ENCODE measurements at regions not wholly inside any gene's neighbourhood (a gene's known extent, or its start where the extent isn't known, plus 50 kb on each side); places are given as distances from the start of the nearest gene placed in this dataset.
"Not testable (repeated sequence)": the region's sequence is repeated elsewhere in the genome, so short reads cannot be mapped to it uniquely, and the experiment has no call there.

DNA sequence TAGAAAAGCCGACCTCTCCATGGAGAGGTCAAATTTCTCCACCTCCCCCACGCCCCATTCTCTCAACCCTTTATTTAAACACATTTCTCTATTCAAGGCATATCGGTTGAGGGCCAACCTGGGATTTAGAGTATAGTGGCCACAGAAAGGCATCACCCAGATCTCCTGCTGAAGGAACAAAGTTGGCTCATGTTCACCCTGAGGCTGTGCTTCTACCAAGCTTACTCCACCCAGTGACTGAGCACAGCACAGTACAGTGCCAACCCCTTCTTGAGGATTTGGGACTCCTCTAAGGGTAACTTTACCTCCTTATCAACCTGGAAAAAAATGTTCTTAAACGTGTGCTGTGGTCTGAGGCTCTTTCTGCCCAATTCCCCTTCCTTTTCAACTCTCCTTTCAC is 94.0 kb downstream of the CMC2 start:
- FAIRE-seq: no peak
- Histone ChIP-seq H3K9me3 (ENCODE audit: insufficient read depth, low read depth, low read length) (peaks cover 5% of the 10 kb centered on the region), H3K36me3 (ENCODE audit: insufficient read depth, low read length) (no peaks in the 10 kb centered on the region), H3K4me3 (ENCODE audit: insufficient read depth, low read depth, low read length) (no peak overlapping the region), H3K27me3 (ENCODE audit: insufficient read depth, low read length) (no peaks in the 10 kb centered on the region), H3K9ac (ENCODE audit: low read length) (no peak overlapping the region), H3K27ac (ENCODE audit: low read depth, low read length) (no peak overlapping the region), H2AFZ (ENCODE audit: low read depth, low read length) (no peak overlapping the region), H4K20me1 (ENCODE audit: insufficient read depth, low read length) (no peaks in the 10 kb centered on the region), H3K4me2 (ENCODE audit: low read length) (no peak overlapping the region), H3K79me2 (ENCODE audit: insufficient read depth, low read length) (no peaks in the 10 kb centered on the region), H3K4me1 (ENCODE audit: insufficient read depth, low read length) (no peaks in the 10 kb centered on the region)
- Mint-ChIP-seq H3K27ac (ENCODE audit: unreplicated experiment) (no peak overlapping the region), H3K4me1 (ENCODE audit: low read depth, unreplicated experiment) (no peaks in the 10 kb centered on the region), H3K9me3 (ENCODE audit: unreplicated experiment) (peaks cover 14% of the 10 kb centered on the region), H3K4me3 (ENCODE audit: unreplicated experiment) (no peak overlapping the region), H3K27me3 (ENCODE audit: low read depth, unreplicated experiment) (peaks cover 17% of the 10 kb centered on the region), H3K36me3 (ENCODE audit: low read depth, unreplicated experiment) (no peaks in the 10 kb centered on the region)
- DNase-seq (ENCODE audit: low read depth): no peak
- TF ChIP-seq, protein P1, sequence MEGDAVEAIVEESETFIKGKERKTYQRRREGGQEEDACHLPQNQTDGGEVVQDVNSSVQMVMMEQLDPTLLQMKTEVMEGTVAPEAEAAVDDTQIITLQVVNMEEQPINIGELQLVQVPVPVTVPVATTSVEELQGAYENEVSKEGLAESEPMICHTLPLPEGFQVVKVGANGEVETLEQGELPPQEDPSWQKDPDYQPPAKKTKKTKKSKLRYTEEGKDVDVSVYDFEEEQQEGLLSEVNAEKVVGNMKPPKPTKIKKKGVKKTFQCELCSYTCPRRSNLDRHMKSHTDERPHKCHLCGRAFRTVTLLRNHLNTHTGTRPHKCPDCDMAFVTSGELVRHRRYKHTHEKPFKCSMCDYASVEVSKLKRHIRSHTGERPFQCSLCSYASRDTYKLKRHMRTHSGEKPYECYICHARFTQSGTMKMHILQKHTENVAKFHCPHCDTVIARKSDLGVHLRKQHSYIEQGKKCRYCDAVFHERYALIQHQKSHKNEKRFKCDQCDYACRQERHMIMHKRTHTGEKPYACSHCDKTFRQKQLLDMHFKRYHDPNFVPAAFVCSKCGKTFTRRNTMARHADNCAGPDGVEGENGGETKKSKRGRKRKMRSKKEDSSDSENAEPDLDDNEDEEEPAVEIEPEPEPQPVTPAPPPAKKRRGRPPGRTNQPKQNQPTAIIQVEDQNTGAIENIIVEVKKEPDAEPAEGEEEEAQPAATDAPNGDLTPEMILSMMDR (IDR thresholded peaks at IDR 0.05; ENCODE audit: insufficient read depth, low read depth, low read length): no peak
- no peak for TF ChIP-seq EZH2 (IDR thresholded peaks at IDR 0.05; ENCODE audit: insufficient read depth, low read length)

DNA sequence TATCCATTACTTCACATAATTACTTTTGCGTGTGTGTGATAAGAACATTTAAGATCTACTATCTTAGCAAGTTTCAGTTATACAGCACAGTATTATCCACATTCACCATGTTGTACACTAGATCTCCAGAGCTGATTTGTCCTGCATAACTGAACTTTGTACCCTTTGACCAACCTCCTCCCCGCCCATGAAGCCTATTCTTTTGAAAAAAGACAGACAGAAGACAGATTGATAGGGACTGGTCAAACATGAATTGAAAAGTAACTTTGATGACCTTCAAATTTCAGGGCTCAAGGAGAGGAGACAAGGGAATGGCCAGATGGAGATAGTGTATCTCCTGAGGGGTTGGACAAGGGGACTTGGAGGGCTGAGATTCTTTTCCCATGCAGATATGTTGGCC is 96.3 kb downstream of the CMC2 start:
- Mint-ChIP-seq H3K9me3 (ENCODE audit: unreplicated experiment) (peaks cover 14% of the 10 kb centered on the region), H3K4me1 (ENCODE audit: low read depth, unreplicated experiment) (no peaks in the 10 kb centered on the region)

DNA sequence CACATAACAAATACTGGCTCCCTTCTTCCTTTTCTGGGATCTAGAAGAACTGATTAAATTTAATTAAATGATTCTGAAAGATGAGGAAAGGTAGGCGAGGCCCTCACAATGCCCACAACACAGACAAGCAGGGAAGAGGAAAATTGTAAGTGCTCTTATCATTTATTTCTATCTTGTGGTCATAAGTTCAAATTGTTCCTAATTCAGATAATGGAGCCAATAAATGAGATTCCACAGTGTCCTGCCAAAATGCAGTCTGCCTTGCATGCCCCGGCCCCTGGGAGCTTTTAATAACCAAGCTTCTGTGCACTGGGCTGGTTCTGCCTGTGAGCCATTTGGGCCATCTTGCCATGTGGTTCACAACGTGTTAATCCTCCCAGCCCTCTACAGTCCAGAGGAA is 97.0 kb downstream of the CMC2 start:
- H3K4me3 Mint-ChIP-seq (ENCODE audit: unreplicated experiment): no peak overlapping the region
- FAIRE-seq: no peak
- no peaks in the 10 kb centered on the region for H4K20me1 ChIP-seq (ENCODE audit: insufficient read depth, low read length)
- no peak overlapping the region for H3K27ac Mint-ChIP-seq (ENCODE audit: unreplicated experiment)
- no peak for TF ChIP-seq EZH2 (IDR thresholded peaks at IDR 0.05; ENCODE audit: insufficient read depth, low read length)
- TF ChIP-seq, protein P1 (IDR thresholded peaks at IDR 0.05; ENCODE audit: insufficient read depth, low read depth, low read length): no peak
- no peak overlapping the region for H2AFZ ChIP-seq (ENCODE audit: low read depth, low read length)
- H3K27me3 Mint-ChIP-seq (ENCODE audit: low read depth, unreplicated experiment): peaks cover 16% of the 10 kb centered on the region
- no peaks in the 10 kb centered on the region for H3K79me2 ChIP-seq (ENCODE audit: insufficient read depth, low read length)
- H3K36me3 Mint-ChIP-seq (ENCODE audit: low read depth, unreplicated experiment): no peaks in the 10 kb centered on the region
- H3K4me1 Mint-ChIP-seq (ENCODE audit: low read depth, unreplicated experiment): no peaks in the 10 kb centered on the region
- H3K4me3 ChIP-seq (ENCODE audit: insufficient read depth, low read depth, low read length): no peak overlapping the region
- H3K27me3 ChIP-seq (ENCODE audit: insufficient read depth, low read length): no peaks in the 10 kb centered on the region
- H3K9ac ChIP-seq (ENCODE audit: low read length): no peak overlapping the region
- no peak overlapping the region for H3K27ac ChIP-seq (ENCODE audit: low read depth, low read length)
- peaks cover 5% of the 10 kb centered on the region for H3K9me3 ChIP-seq (ENCODE audit: insufficient read depth, low read depth, low read length)
- peaks cover 14% of the 10 kb centered on the region for H3K9me3 Mint-ChIP-seq (ENCODE audit: unreplicated experiment)
- H3K4me1 ChIP-seq (ENCODE audit: insufficient read depth, low read length): no peaks in the 10 kb centered on the region
- no peak for DNase-seq (ENCODE audit: low read depth)
- no peaks in the 10 kb centered on the region for H3K36me3 ChIP-seq (ENCODE audit: insufficient read depth, low read length)
- no peak overlapping the region for H3K4me2 ChIP-seq (ENCODE audit: low read length)

More for the DNA sequence above, 96.3 kb downstream of the CMC2 start:
- Histone ChIP-seq H3K79me2 (ENCODE audit: insufficient read depth, low read length) (no peaks in the 10 kb centered on the region), H3K27ac (ENCODE audit: low read depth, low read length) (no peak overlapping the region), H3K4me2 (ENCODE audit: low read length) (no peak overlapping the region), H4K20me1 (ENCODE audit: insufficient read depth, low read length) (no peaks in the 10 kb centered on the region), H3K9ac (ENCODE audit: low read length) (no peak overlapping the region), H2AFZ (ENCODE audit: low read depth, low read length) (no peak overlapping the region), H3K4me3 (ENCODE audit: insufficient read depth, low read depth, low read length) (no peak overlapping the region), H3K36me3 (ENCODE audit: insufficient read depth, low read length) (no peaks in the 10 kb centered on the region), H3K27me3 (ENCODE audit: insufficient read depth, low read length) (no peaks in the 10 kb centered on the region), H3K4me1 (ENCODE audit: insufficient read depth, low read length) (no peaks in the 10 kb centered on the region), H3K9me3 (ENCODE audit: insufficient read depth, low read depth, low read length) (peaks cover 5% of the 10 kb centered on the region)
- TF ChIP-seq, protein P1 (IDR thresholded peaks at IDR 0.05; ENCODE audit: insufficient read depth, low read depth, low read length): no peak
- no peak for TF ChIP-seq EZH2 (IDR thresholded peaks at IDR 0.05; ENCODE audit: insufficient read depth, low read length)
- H3K27me3 Mint-ChIP-seq (ENCODE audit: low read depth, unreplicated experiment): peaks cover 14% of the 10 kb centered on the region
- no peak for FAIRE-seq
- H3K36me3 Mint-ChIP-seq (ENCODE audit: low read depth, unreplicated experiment): no peaks in the 10 kb centered on the region
- no peak overlapping the region for H3K4me3 Mint-ChIP-seq (ENCODE audit: unreplicated experiment)
- DNase-seq (ENCODE audit: low read depth): no peak
- H3K27ac Mint-ChIP-seq (ENCODE audit: unreplicated experiment): no peak overlapping the region

DNA sequence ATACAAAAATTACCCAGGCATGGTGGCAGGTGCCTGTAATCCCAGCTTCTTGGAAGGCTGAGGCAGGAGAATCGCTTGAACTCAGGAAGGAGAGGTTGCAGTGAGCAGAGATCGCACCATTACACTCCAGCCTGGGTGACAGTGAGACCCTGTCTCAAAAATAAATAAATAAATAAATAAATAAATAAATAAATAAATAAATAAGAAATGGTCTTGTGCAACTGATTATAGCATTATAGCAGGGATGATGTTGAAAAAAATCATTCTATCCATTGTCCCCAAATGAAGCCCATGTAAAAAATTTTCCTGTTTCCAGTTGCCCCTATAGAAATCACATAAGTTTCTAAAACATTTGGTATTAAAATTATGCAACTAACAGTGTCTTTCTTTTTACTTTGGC is 100.5 kb downstream of the CMC2 start:
- not testable (repeated sequence) for H3K36me3 ChIP-seq (ENCODE audit: insufficient read depth, low read length); H3K27ac ChIP-seq (ENCODE audit: low read depth, low read length); H3K4me3 ChIP-seq (ENCODE audit: insufficient read depth, low read depth, low read length); H3K4me2 ChIP-seq (ENCODE audit: low read length); H3K4me3 Mint-ChIP-seq (ENCODE audit: unreplicated experiment); H2AFZ ChIP-seq (ENCODE audit: low read depth, low read length); H3K4me1 Mint-ChIP-seq (ENCODE audit: low read depth, unreplicated experiment); H3K36me3 Mint-ChIP-seq (ENCODE audit: low read depth, unreplicated experiment); H3K79me2 ChIP-seq (ENCODE audit: insufficient read depth, low read length); DNase-seq (ENCODE audit: low read depth); H3K4me1 ChIP-seq (ENCODE audit: insufficient read depth, low read length); H3K9me3 Mint-ChIP-seq (ENCODE audit: unreplicated experiment); H4K20me1 ChIP-seq (ENCODE audit: insufficient read depth, low read length); H3K9ac ChIP-seq (ENCODE audit: low read length); H3K27me3 Mint-ChIP-seq (ENCODE audit: low read depth, unreplicated experiment); FAIRE-seq; H3K27ac Mint-ChIP-seq (ENCODE audit: unreplicated experiment); H3K9me3 ChIP-seq (ENCODE audit: insufficient read depth, low read depth, low read length); H3K27me3 ChIP-seq (ENCODE audit: insufficient read depth, low read length)
